ENCODE measurements at regions not wholly inside any gene's neighbourhood (a gene's known extent, or its start where the extent isn't known, plus 50 kb on each side); places are given as distances from the start of the nearest gene placed in this dataset.

GRCh38 chr5:67488885-67489284, 292.3 kb upstream of the CD180 start:
- H3K4me3 ChIP-seq (ENCODE audit: low read depth, low read length): no peak overlapping the region
- no peaks in the 10 kb centered on the region for H3K79me2 ChIP-seq (ENCODE audit: control insufficient read depth, insufficient read depth, low read length, unreplicated experiment)
- H2AFZ ChIP-seq (ENCODE audit: low read length, unreplicated experiment): no peak overlapping the region
- H3K4me1 ChIP-seq (ENCODE audit: control insufficient read depth, insufficient read depth, low read length, unreplicated experiment): no peaks in the 10 kb centered on the region
- no peak overlapping the region for H3K27ac ChIP-seq (ENCODE audit: low read depth, low read length)
- H3K27me3 ChIP-seq (ENCODE audit: insufficient read depth, low read length): no peaks in the 10 kb centered on the region
- no peaks in the 10 kb centered on the region for H3K36me3 ChIP-seq (ENCODE audit: insufficient read depth, low read length)

DNA sequence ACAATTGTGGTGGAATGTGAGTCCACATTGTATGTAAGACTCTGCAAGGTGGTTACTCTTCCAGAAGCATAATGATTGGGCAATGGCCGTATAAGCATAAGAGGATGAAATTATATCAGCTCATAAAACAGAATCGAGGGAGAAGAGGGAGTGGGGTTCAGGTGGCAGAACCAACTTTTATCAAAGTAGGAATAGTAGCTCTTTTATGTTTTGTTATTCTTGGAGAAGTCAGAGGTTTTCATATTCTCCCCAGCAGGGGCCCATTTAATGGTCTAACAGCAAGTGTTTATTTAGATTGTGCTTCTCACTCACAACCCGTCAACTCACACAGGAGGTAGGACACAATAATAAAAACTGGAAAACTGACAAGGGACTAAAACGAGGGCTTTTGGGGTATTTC, 291.3 kb upstream of the CD180 start:
- no peak overlapping the region for H3K27ac ChIP-seq (ENCODE audit: low read depth, low read length)
- H3K36me3 ChIP-seq (ENCODE audit: insufficient read depth, low read length): no peaks in the 10 kb centered on the region
- H3K4me1 ChIP-seq (ENCODE audit: control insufficient read depth, insufficient read depth, low read length, unreplicated experiment): no peaks in the 10 kb centered on the region
- H3K4me3 ChIP-seq (ENCODE audit: low read depth, low read length): no peak overlapping the region
- H3K27me3 ChIP-seq (ENCODE audit: insufficient read depth, low read length): no peaks in the 10 kb centered on the region
- H2AFZ ChIP-seq (ENCODE audit: low read length, unreplicated experiment): no peak overlapping the region
- H3K79me2 ChIP-seq (ENCODE audit: control insufficient read depth, insufficient read depth, low read length, unreplicated experiment): no peaks in the 10 kb centered on the region

- H3K79me2 ChIP-seq (ENCODE audit: control insufficient read depth, insufficient read depth, low read length, unreplicated experiment): no peaks in the 10 kb centered on the region
- H2AFZ ChIP-seq (ENCODE audit: low read length, unreplicated experiment): no peak overlapping the region
- no peaks in the 10 kb centered on the region for H3K27me3 ChIP-seq (ENCODE audit: insufficient read depth, low read length)
- H3K4me1 ChIP-seq (ENCODE audit: control insufficient read depth, insufficient read depth, low read length, unreplicated experiment): no peaks in the 10 kb centered on the region
- H3K4me3 ChIP-seq (ENCODE audit: low read depth, low read length): no peak overlapping the region
- no peak overlapping the region for H3K27ac ChIP-seq (ENCODE audit: low read depth, low read length)
- no peaks in the 10 kb centered on the region for H3K36me3 ChIP-seq (ENCODE audit: insufficient read depth, low read length)
Observed at GRCh38 chr5:67483453-67484030, 286.9 kb upstream of the CD180 start.

- Histone ChIP-seq H2AFZ (ENCODE audit: low read length, unreplicated experiment) (no peak overlapping the region), H3K36me3 (ENCODE audit: insufficient read depth, low read length) (no peaks in the 10 kb centered on the region), H3K27me3 (ENCODE audit: insufficient read depth, low read length) (no peaks in the 10 kb centered on the region), H3K79me2 (ENCODE audit: control insufficient read depth, insufficient read depth, low read length, unreplicated experiment) (no peaks in the 10 kb centered on the region), H3K27ac (ENCODE audit: low read depth, low read length) (no peak overlapping the region), H3K4me3 (ENCODE audit: low read depth, low read length) (no peak overlapping the region), H3K4me1 (ENCODE audit: control insufficient read depth, insufficient read depth, low read length, unreplicated experiment) (no peaks in the 10 kb centered on the region)
Observed at GRCh38 chr5:67481362-67481761, 284.8 kb upstream of the CD180 start.

DNA sequence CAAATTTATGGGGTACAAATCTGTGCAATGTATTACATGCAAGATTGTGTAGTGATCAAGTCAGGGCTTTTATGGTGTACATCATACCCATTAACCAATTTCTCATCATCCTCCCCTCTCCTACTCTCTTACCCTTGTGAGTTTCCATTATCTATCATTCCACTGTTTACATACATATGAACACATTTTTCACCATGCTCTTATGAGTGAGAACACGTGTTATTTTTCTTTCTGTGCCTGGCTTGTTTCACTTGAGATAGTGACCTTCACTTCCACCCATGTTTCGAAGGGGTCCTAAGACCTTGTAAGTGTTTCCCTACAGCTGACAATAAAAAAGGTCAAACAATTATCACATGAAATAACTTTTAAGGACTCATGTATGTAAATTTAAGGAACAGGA, 281.7 kb upstream of the CD180 start:
- no peaks in the 10 kb centered on the region for H3K36me3 ChIP-seq (ENCODE audit: insufficient read depth, low read length)
- no peaks in the 10 kb centered on the region for H3K4me1 ChIP-seq (ENCODE audit: control insufficient read depth, insufficient read depth, low read length, unreplicated experiment)
- no peaks in the 10 kb centered on the region for H3K27me3 ChIP-seq (ENCODE audit: insufficient read depth, low read length)
- no peak overlapping the region for H2AFZ ChIP-seq (ENCODE audit: low read length, unreplicated experiment)
- H3K4me3 ChIP-seq (ENCODE audit: low read depth, low read length): no peak overlapping the region
- H3K79me2 ChIP-seq (ENCODE audit: control insufficient read depth, insufficient read depth, low read length, unreplicated experiment): no peaks in the 10 kb centered on the region
- H3K27ac ChIP-seq (ENCODE audit: low read depth, low read length): no peak overlapping the region

- H3K79me2 ChIP-seq (ENCODE audit: control insufficient read depth, insufficient read depth, low read length, unreplicated experiment): no peaks in the 10 kb centered on the region
- no peaks in the 10 kb centered on the region for H3K4me1 ChIP-seq (ENCODE audit: control insufficient read depth, insufficient read depth, low read length, unreplicated experiment)
- H2AFZ ChIP-seq (ENCODE audit: low read length, unreplicated experiment): no peak overlapping the region
- H3K27ac ChIP-seq (ENCODE audit: low read depth, low read length): no peak overlapping the region
- H3K4me3 ChIP-seq (ENCODE audit: low read depth, low read length): no peak overlapping the region
- no peaks in the 10 kb centered on the region for H3K27me3 ChIP-seq (ENCODE audit: insufficient read depth, low read length)
- no peaks in the 10 kb centered on the region for H3K36me3 ChIP-seq (ENCODE audit: insufficient read depth, low read length)
Observed at GRCh38 chr5:67476995-67477394, 280.4 kb upstream of the CD180 start.

- no peak overlapping the region for H2AFZ ChIP-seq (ENCODE audit: low read length, unreplicated experiment)
- H3K4me3 ChIP-seq (ENCODE audit: low read depth, low read length): no peak overlapping the region
- no peaks in the 10 kb centered on the region for H3K36me3 ChIP-seq (ENCODE audit: insufficient read depth, low read length)
- no peaks in the 10 kb centered on the region for H3K4me1 ChIP-seq (ENCODE audit: control insufficient read depth, insufficient read depth, low read length, unreplicated experiment)
- H3K27me3 ChIP-seq (ENCODE audit: insufficient read depth, low read length): no peaks in the 10 kb centered on the region
- H3K27ac ChIP-seq (ENCODE audit: low read depth, low read length): no peak overlapping the region
- H3K79me2 ChIP-seq (ENCODE audit: control insufficient read depth, insufficient read depth, low read length, unreplicated experiment): no peaks in the 10 kb centered on the region
Observed at GRCh38 chr5:67476531-67476930, 279.9 kb upstream of the CD180 start.

- Histone ChIP-seq H3K27me3 (ENCODE audit: insufficient read depth, low read length) (no peaks in the 10 kb centered on the region), H3K4me3 (ENCODE audit: low read depth, low read length) (no peak overlapping the region), H3K79me2 (ENCODE audit: control insufficient read depth, insufficient read depth, low read length, unreplicated experiment) (no peaks in the 10 kb centered on the region), H2AFZ (ENCODE audit: low read length, unreplicated experiment) (no peak overlapping the region), H3K27ac (ENCODE audit: low read depth, low read length) (no peak overlapping the region), H3K36me3 (ENCODE audit: insufficient read depth, low read length) (no peaks in the 10 kb centered on the region), H3K4me1 (ENCODE audit: control insufficient read depth, insufficient read depth, low read length, unreplicated experiment) (no peaks in the 10 kb centered on the region)
Observed at GRCh38 chr5:67475489-67475888, 278.9 kb upstream of the CD180 start.

- H3K36me3 ChIP-seq (ENCODE audit: insufficient read depth, low read length): no peaks in the 10 kb centered on the region
- no peak overlapping the region for H2AFZ ChIP-seq (ENCODE audit: low read length, unreplicated experiment)
- no peak overlapping the region for H3K4me3 ChIP-seq (ENCODE audit: low read depth, low read length)
- no peak overlapping the region for H3K27ac ChIP-seq (ENCODE audit: low read depth, low read length)
- H3K27me3 ChIP-seq (ENCODE audit: insufficient read depth, low read length): no peaks in the 10 kb centered on the region
- no peaks in the 10 kb centered on the region for H3K4me1 ChIP-seq (ENCODE audit: control insufficient read depth, insufficient read depth, low read length, unreplicated experiment)
- no peaks in the 10 kb centered on the region for H3K79me2 ChIP-seq (ENCODE audit: control insufficient read depth, insufficient read depth, low read length, unreplicated experiment)
Observed at GRCh38 chr5:67474597-67475238, 278.1 kb upstream of the CD180 start.

GRCh38 chr5:67467110-67467509, 270.5 kb upstream of the CD180 start:
- no peaks in the 10 kb centered on the region for H3K4me1 ChIP-seq (ENCODE audit: control insufficient read depth, insufficient read depth, low read length, unreplicated experiment)
- H3K27me3 ChIP-seq (ENCODE audit: insufficient read depth, low read length): no peaks in the 10 kb centered on the region
- H3K27ac ChIP-seq (ENCODE audit: low read depth, low read length): no peak overlapping the region
- no peaks in the 10 kb centered on the region for H3K36me3 ChIP-seq (ENCODE audit: insufficient read depth, low read length)
- H3K79me2 ChIP-seq (ENCODE audit: control insufficient read depth, insufficient read depth, low read length, unreplicated experiment): no peaks in the 10 kb centered on the region
- no peak overlapping the region for H2AFZ ChIP-seq (ENCODE audit: low read length, unreplicated experiment)
- no peak overlapping the region for H3K4me3 ChIP-seq (ENCODE audit: low read depth, low read length)

- Histone ChIP-seq H3K27ac (ENCODE audit: low read depth, low read length) (no peak overlapping the region), H3K79me2 (ENCODE audit: control insufficient read depth, insufficient read depth, low read length, unreplicated experiment) (no peaks in the 10 kb centered on the region), H2AFZ (ENCODE audit: low read length, unreplicated experiment) (no peak overlapping the region), H3K4me3 (ENCODE audit: low read depth, low read length) (no peak overlapping the region), H3K4me1 (ENCODE audit: control insufficient read depth, insufficient read depth, low read length, unreplicated experiment) (no peaks in the 10 kb centered on the region), H3K36me3 (ENCODE audit: insufficient read depth, low read length) (no peaks in the 10 kb centered on the region), H3K27me3 (ENCODE audit: insufficient read depth, low read length) (no peaks in the 10 kb centered on the region)
Observed at GRCh38 chr5:67465537-67466207, 269.1 kb upstream of the CD180 start.
